ENCODE measurements at regions not wholly inside any gene's neighbourhood (a gene's known extent, or its start where the extent isn't known, plus 50 kb on each side); places are given as distances from the start of the nearest gene placed in this dataset.
"Not testable (repeated sequence)": the region's sequence is repeated elsewhere in the genome, so short reads cannot be mapped to it uniquely, and the experiment has no call there.

- no peaks in the 10 kb centered on the region for H3K36me3 ChIP-seq
- H3K27me3 ChIP-seq, result no peaks in the 10 kb centered on the region
- TF ChIP-seq POLR2A (IDR thresholded peaks at IDR 0.05) (no peak), CTCF (IDR thresholded peaks at IDR 0.05) (no peak)
- H3K4me1 ChIP-seq, result no peaks in the 10 kb centered on the region
- no peak for DNase-seq
- peak overlapping the region in 2 of 4 donors; percentile 48 to 68 for H3K27ac ChIP-seq
- H3K4me3 ChIP-seq, result no peak overlapping the region
- H3K9me3 ChIP-seq, result peaks cover 0 to 5% (median 0%) of the 10 kb centered on the region in 4 donors
Measured at GRCh38 chr14:61145903-61146481, 135.1 kb downstream of the TMEM30B start.

GRCh38 chr14:61145034-61145902, 135.9 kb downstream of the TMEM30B start:
- no peaks in the 10 kb centered on the region for H3K36me3 ChIP-seq
- peaks cover 0 to 5% (median 0%) of the 10 kb centered on the region in 4 donors for H3K9me3 ChIP-seq
- peak overlapping the region in 2 of 4 donors; percentile 48 to 68 for H3K27ac ChIP-seq
- TF ChIP-seq POLR2A (IDR thresholded peaks at IDR 0.05) (no peak), CTCF (IDR thresholded peaks at IDR 0.05) (no peak)
- no peak overlapping the region for H3K4me3 ChIP-seq
- no peaks in the 10 kb centered on the region for H3K27me3 ChIP-seq
- no peaks in the 10 kb centered on the region for H3K4me1 ChIP-seq
- no peak for DNase-seq

- not testable (repeated sequence) for H3K4me1 ChIP-seq, DNase-seq
- peak overlapping the region in 1 of 4 donors; percentile 68 for H3K27ac ChIP-seq
Measured at GRCh38 chr14:61144117-61145033, 136.8 kb downstream of the TMEM30B start.

GRCh38 chr14:61140872-61141271, 140.3 kb downstream of the TMEM30B start:
- H3K36me3 ChIP-seq, result no peaks in the 10 kb centered on the region
- H3K27ac ChIP-seq, result no peak overlapping the region
- H3K4me3 ChIP-seq, result no peak overlapping the region
- no peak for DNase-seq
- no peak for TF ChIP-seq CTCF (IDR thresholded peaks at IDR 0.05)
- no peak for TF ChIP-seq POLR2A (IDR thresholded peaks at IDR 0.05)
- H3K9me3 ChIP-seq, result peaks cover 0 to 5% (median 0%) of the 10 kb centered on the region in 4 donors
- H3K4me1 ChIP-seq, result no peaks in the 10 kb centered on the region
- H3K27me3 ChIP-seq, result no peaks in the 10 kb centered on the region

More at GRCh38 chr14:61144117-61145033, 136.8 kb downstream of the TMEM30B start:
- H3K4me3 ChIP-seq, H3K9me3 ChIP-seq, H3K27me3 ChIP-seq, H3K36me3 ChIP-seq: not testable (repeated sequence)

- TF ChIP-seq POLR2A (IDR thresholded peaks at IDR 0.05), result no peak
- H3K9me3 ChIP-seq, result peaks cover 0 to 5% (median 0%) of the 10 kb centered on the region in 4 donors
- H3K4me3 ChIP-seq, result no peak overlapping the region
- H3K27me3 ChIP-seq, result no peaks in the 10 kb centered on the region
- H3K27ac ChIP-seq, result no peak overlapping the region
- no peak for DNase-seq
- H3K36me3 ChIP-seq, result no peaks in the 10 kb centered on the region
- H3K4me1 ChIP-seq, result no peaks in the 10 kb centered on the region
Measured at GRCh38 chr14:61140271-61140670, 140.9 kb downstream of the TMEM30B start.

GRCh38 chr14:61139006-61139599, 142.0 kb downstream of the TMEM30B start:
- H3K4me1 ChIP-seq, result no peaks in the 10 kb centered on the region
- no peaks in the 10 kb centered on the region for H3K36me3 ChIP-seq
- H3K27ac ChIP-seq, result no peak overlapping the region
- H3K27me3 ChIP-seq, result no peaks in the 10 kb centered on the region
- no peak for TF ChIP-seq CTCF (IDR thresholded peaks at IDR 0.05)
- no peak for TF ChIP-seq POLR2A (IDR thresholded peaks at IDR 0.05)
- no peak overlapping the region for H3K4me3 ChIP-seq
- no peaks in the 10 kb centered on the region for H3K9me3 ChIP-seq
- DNase-seq, result no peak
